HT-29 (cell line): ENCODE measurements at regions not wholly inside any gene's neighbourhood (a gene's known extent, or its start where the extent isn't known, plus 50 kb on each side); places are given as distances from the start of the nearest gene placed in this dataset.
A peak's percentile ranks its signal among the peaks of the same experiment; 100 is the strongest.
"Not testable (repeated sequence)": the region's sequence is repeated elsewhere in the genome, so short reads cannot be mapped to it uniquely, and the experiment has no call there.

Source experiments
- DNase-seq: peaks from one replicate; pipeline ENCODE4 v3.0.0-alpha.2; 2015; ENCODE audit warnings: low spot score

GRCh38 chr13:111411919-111412650 lies 91.6 kb downstream of the TEX29 start:
- DNase-seq = no peak

- DNase-seq = no peak
These were observed 93.2 kb downstream of the TEX29 start for GRCh38 chr13:111413407-111414187.

- DNase-seq = no peak
These were observed 93.9 kb downstream of the TEX29 start for GRCh38 chr13:111414341-111414740.

GRCh38 chr13:111415246-111415645 lies 94.8 kb downstream of the TEX29 start:
- DNase-seq = no peak

- no peak for DNase-seq
These were observed 95.3 kb downstream of the TEX29 start for GRCh38 chr13:111415765-111416164.

GRCh38 chr13:111418101-111418500 lies 97.7 kb downstream of the TEX29 start:
- no peak for DNase-seq

- DNase-seq = no peak
These were observed 99.9 kb downstream of the TEX29 start for GRCh38 chr13:111420113-111420876.

- no peak for DNase-seq
These were observed 100.8 kb downstream of the TEX29 start for GRCh38 chr13:111421216-111421615.

- DNase-seq = peak; percentile 57
These were observed 101.9 kb downstream of the TEX29 start for GRCh38 chr13:111422348-111422747.

GRCh38 chr13:111423168-111423785 lies 102.8 kb downstream of the TEX29 start:
- DNase-seq = peak; percentile 59

- DNase-seq = no peak
These were observed 103.7 kb downstream of the TEX29 start for GRCh38 chr13:111424134-111424533.

- DNase-seq = no peak
These were observed 104.9 kb downstream of the TEX29 start for GRCh38 chr13:111425326-111425725.

GRCh38 chr13:111429064-111429558 lies 108.7 kb downstream of the TEX29 start:
- DNase-seq = peak; percentile 88

GRCh38 chr13:111431206-111431605 lies 110.8 kb downstream of the TEX29 start:
- DNase-seq = no peak

- no peak for DNase-seq
These were observed 114.2 kb downstream of the TEX29 start for GRCh38 chr13:111434578-111435159.

GRCh38 chr13:111436446-111436845 lies 116.0 kb downstream of the TEX29 start:
- no peak for DNase-seq

- DNase-seq = no peak
These were observed 117.0 kb downstream of the TEX29 start for GRCh38 chr13:111437417-111437816.

GRCh38 chr13:111437856-111438547 lies 117.6 kb downstream of the TEX29 start:
- no peak for DNase-seq

- DNase-seq = not testable (repeated sequence)
These were observed 120.0 kb downstream of the TEX29 start for GRCh38 chr13:111440492-111440891.

GRCh38 chr13:111443981-111444380 lies 123.5 kb downstream of the TEX29 start:
- no peak for DNase-seq

- DNase-seq = no peak
These were observed 128.1 kb downstream of the TEX29 start for GRCh38 chr13:111448504-111448903.
